Keratinocyte (primary cell): ENCODE measurements at regions not wholly inside any gene's neighbourhood (a gene's known extent, or its start where the extent isn't known, plus 50 kb on each side); places are given as distances from the start of the nearest gene placed in this dataset.

ENCODE experiments used
- DNase-seq: peaks from one replicate; pipeline ENCODE4 v3.0.0-alpha.2; 2011; ENCODE audit warnings: low read depth, missing footprints, low spot score
- FAIRE-seq: peaks from 2 replicates; lab custom pipeline; 2011; peaks lifted over from hg19 to GRCh38; lab: Jason Lieb, UNC
- H2AFZ ChIP-seq: 2 replicates; pipeline ENCODE4 v1.6.0; 2012; ENCODE audit warnings: low read length, control low read depth, inconsistent platforms; ENCODE audit not compliant: control insufficient read depth
- H3K27ac ChIP-seq: 2 replicates; pipeline ENCODE4 v1.5.1; 2011; ENCODE audit warnings: low read length; ENCODE audit not compliant: control insufficient read depth, insufficient read depth
- H3K27me3 ChIP-seq: 3 replicates; pipeline ENCODE4 v1.6.0; 2011; ENCODE audit warnings: low read length; ENCODE audit not compliant: control insufficient read depth, insufficient read depth; ENCODE audit errors: extremely low read depth
- H3K36me3 ChIP-seq, 2 experiments: 2 replicates in 1 of 2; 3 replicates in 1 of 2; pipeline ENCODE4 v1.5.1; 2011; ENCODE audit warnings: low read length in 2 of 2, mild to moderate bottlenecking in 1 of 2; ENCODE audit not compliant: control insufficient read depth in 2 of 2, insufficient read depth in 2 of 2; ENCODE audit errors: extremely low read depth in 1 of 2
- H3K4me1 ChIP-seq: 3 replicates; pipeline ENCODE4 v1.5.1; 2011; ENCODE audit warnings: low read length; ENCODE audit not compliant: control insufficient read depth, insufficient read depth; ENCODE audit errors: extremely low read depth
- H3K4me2 ChIP-seq: 3 replicates; pipeline ENCODE4 v1.6.0; 2011; ENCODE audit warnings: low read depth, low read length; ENCODE audit not compliant: control insufficient read depth, insufficient read depth; ENCODE audit errors: extremely low read depth
- H3K4me3 ChIP-seq, 3 experiments: fragments of 200-600 bp in 1 of 3; sonication (generic) in 1 of 3; 2 replicates in 2 of 3; 3 replicates in 1 of 3; pipeline ENCODE4 v1.5.1; 2011 to 2016; ENCODE audit warnings: low read length in 3 of 3, mild to moderate bottlenecking in 3 of 3, control low read depth in 2 of 3, inconsistent platforms in 1 of 3, low read depth in 1 of 3, mixed read lengths in 1 of 3, mixed run types in 1 of 3, moderate library complexity in 1 of 3; ENCODE audit not compliant: control insufficient read depth in 2 of 3, insufficient read depth in 2 of 3; ENCODE audit errors: extremely low read depth in 1 of 3
- H3K79me2 ChIP-seq: 2 replicates; pipeline ENCODE4 v1.6.0; 2012; ENCODE audit warnings: low read length; ENCODE audit not compliant: control insufficient read depth, insufficient read depth
- H3K9ac ChIP-seq: 3 replicates; pipeline ENCODE4 v1.6.0; 2011; ENCODE audit warnings: low read length; ENCODE audit not compliant: control insufficient read depth, insufficient read depth; ENCODE audit errors: extremely low read depth
- H3K9me1 ChIP-seq: 3 replicates; pipeline ENCODE4 v1.6.0; 2011; ENCODE audit warnings: low read length; ENCODE audit not compliant: control insufficient read depth, insufficient read depth; ENCODE audit errors: extremely low read depth
- H3K9me3 ChIP-seq: 2 replicates; pipeline ENCODE4 v1.5.1; 2012; ENCODE audit warnings: low read depth, low read length; ENCODE audit not compliant: control insufficient read depth
- H4K20me1 ChIP-seq: 3 replicates; pipeline ENCODE4 v1.6.0; 2011; ENCODE audit warnings: low read length; ENCODE audit not compliant: control insufficient read depth, insufficient read depth; ENCODE audit errors: extremely low read depth
- EZH2 ChIP-seq: IDR thresholded peaks from one replicate; pipeline ENCODE4 v1.6.1; 2012; ENCODE audit warnings: inconsistent platforms, mild to moderate bottlenecking, low read length, moderate library complexity
- dilution Hi-C: fragments of 300-500 bp; cut with MboI; formaldehyde crosslinking; loops from one replicate; pipeline ENCODE4 v1.7.0; 2020; ENCODE audit warnings: low sequenced_read_pairs; ENCODE audit not compliant: extremely low pct_ligation_motif_present
- TF ChIP-seq, protein P1 (sequence below), 3 experiments: IDR thresholded peaks in 1 of 3; conservative IDR thresholded peaks in 1 of 3; optimal IDR thresholded peaks in 1 of 3; 2 replicates in 2 of 3; 3 replicates in 1 of 3; pipeline versions ENCODE3 to v1.5.1; 2011; ENCODE audit warnings: low read length in 3 of 3, mild to moderate bottlenecking in 3 of 3, moderate library complexity in 2 of 3, control low read depth in 1 of 3, inconsistent platforms in 1 of 3; ENCODE audit not compliant: insufficient read depth in 2 of 3; ENCODE audit errors: extremely low read depth in 1 of 3

DNA sequence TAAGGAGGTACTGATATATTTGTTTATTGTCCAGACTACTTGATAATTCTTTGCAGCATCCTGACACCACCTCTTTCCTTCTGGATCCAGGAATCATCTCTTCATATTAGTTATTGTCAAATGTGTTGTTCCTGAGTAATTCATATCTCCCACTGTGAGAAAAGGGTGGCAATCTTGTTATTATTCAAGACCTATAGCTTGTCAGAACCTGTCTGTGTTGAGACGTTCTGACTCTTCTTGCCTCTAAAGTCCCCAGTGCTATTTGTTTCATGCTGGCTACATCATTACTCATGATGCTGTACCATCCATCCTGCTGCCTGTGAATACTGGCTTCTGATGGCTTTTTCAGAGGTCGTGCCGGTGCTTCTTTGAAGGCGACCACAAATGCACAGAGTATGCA, 68.7 kb upstream of the TAF11L2 start:
- Histone ChIP-seq H2AFZ (no peak overlapping the region), H3K27me3 (no peaks in the 10 kb centered on the region), H3K9me1 (no peaks in the 10 kb centered on the region), H4K20me1 (no peaks in the 10 kb centered on the region), H3K4me3 (no peak overlapping the region), H3K79me2 (no peaks in the 10 kb centered on the region), H3K36me3 (no peaks in the 10 kb centered on the region), H3K4me1 (no peaks in the 10 kb centered on the region), H3K27ac (no peak overlapping the region), H3K9me3 (no peaks in the 10 kb centered on the region), H3K9ac (no peak overlapping the region), H3K4me2 (no peak overlapping the region)
- dilution Hi-C loops = no loop called here
- no peak for TF ChIP-seq EZH2
- TF ChIP-seq, protein P1, sequence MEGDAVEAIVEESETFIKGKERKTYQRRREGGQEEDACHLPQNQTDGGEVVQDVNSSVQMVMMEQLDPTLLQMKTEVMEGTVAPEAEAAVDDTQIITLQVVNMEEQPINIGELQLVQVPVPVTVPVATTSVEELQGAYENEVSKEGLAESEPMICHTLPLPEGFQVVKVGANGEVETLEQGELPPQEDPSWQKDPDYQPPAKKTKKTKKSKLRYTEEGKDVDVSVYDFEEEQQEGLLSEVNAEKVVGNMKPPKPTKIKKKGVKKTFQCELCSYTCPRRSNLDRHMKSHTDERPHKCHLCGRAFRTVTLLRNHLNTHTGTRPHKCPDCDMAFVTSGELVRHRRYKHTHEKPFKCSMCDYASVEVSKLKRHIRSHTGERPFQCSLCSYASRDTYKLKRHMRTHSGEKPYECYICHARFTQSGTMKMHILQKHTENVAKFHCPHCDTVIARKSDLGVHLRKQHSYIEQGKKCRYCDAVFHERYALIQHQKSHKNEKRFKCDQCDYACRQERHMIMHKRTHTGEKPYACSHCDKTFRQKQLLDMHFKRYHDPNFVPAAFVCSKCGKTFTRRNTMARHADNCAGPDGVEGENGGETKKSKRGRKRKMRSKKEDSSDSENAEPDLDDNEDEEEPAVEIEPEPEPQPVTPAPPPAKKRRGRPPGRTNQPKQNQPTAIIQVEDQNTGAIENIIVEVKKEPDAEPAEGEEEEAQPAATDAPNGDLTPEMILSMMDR (optimal IDR thresholded peaks at IDR 0.05 in 1 of 3, IDR thresholded peaks at IDR 0.05 in 1 of 3, conservative IDR thresholded peaks at IDR 0.05 in 1 of 3; ENCODE audit: extremely low read depth in 1 of 3, insufficient read depth in 2 of 3, low read length in 3 of 3) = no peak
- DNase-seq = no peak
- FAIRE-seq = peak; percentile 34

DNA sequence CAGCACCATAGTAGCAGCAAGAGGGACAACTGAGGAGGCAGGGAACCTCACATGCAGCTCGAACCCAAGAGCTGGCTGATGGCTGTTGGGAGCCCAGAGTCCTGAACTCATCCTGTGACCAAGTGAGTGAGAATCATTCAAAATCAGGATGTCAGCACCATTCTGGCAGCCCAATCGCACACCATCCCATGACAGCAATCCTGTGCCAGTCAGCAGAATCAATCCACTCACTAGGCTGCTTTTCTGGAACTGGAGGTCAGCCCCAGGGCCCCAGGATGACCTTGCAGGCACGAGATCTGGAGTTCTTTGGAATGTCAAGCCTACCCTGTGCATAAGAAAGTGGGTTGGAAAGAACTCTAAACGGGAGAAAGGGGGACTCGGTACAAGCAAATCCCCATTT, 67.8 kb upstream of the TAF11L2 start:
- Histone ChIP-seq H3K36me3 (no peaks in the 10 kb centered on the region), H3K9ac (no peak overlapping the region), H3K9me1 (no peaks in the 10 kb centered on the region), H4K20me1 (no peaks in the 10 kb centered on the region), H3K27ac (no peak overlapping the region), H3K9me3 (no peaks in the 10 kb centered on the region), H2AFZ (no peak overlapping the region), H3K27me3 (no peaks in the 10 kb centered on the region), H3K4me3 (no peak overlapping the region), H3K79me2 (no peaks in the 10 kb centered on the region), H3K4me1 (no peaks in the 10 kb centered on the region), H3K4me2 (no peak overlapping the region)
- FAIRE-seq (no peak), DNase-seq (no peak)
- dilution Hi-C loops = no loop called here
- TF ChIP-seq, protein P1 (optimal IDR thresholded peaks at IDR 0.05 in 1 of 3, IDR thresholded peaks at IDR 0.05 in 1 of 3, conservative IDR thresholded peaks at IDR 0.05 in 1 of 3; ENCODE audit: extremely low read depth in 1 of 3, insufficient read depth in 2 of 3, low read length in 3 of 3) = no peak
- TF ChIP-seq EZH2 = no peak
